ENCODE measurements at regions not wholly inside any gene's neighbourhood (a gene's known extent, or its start where the extent isn't known, plus 50 kb on each side); places are given as distances from the start of the nearest gene placed in this dataset.

GRCh38 chr13:69524459-69525150 is 583.0 kb upstream of the ATXN8OS start (continued):
- TF ChIP-seq ATF3 (IDR thresholded peaks at IDR 0.05) (no peak), SP1 (IDR thresholded peaks at IDR 0.05) (no peak), JUND (IDR thresholded peaks at IDR 0.05) (no peak), HNF4A (conservative IDR thresholded peaks at IDR 0.05) (no peak), RAD21 (IDR thresholded peaks at IDR 0.05) (peak; percentile 52 to 53)

GRCh38 chr13:69496981-69497380 is 610.6 kb upstream of the ATXN8OS start:
- Histone ChIP-seq H3K27ac (ENCODE audit: low read depth in 1 of 2, low read length in 2 of 2) (no peak overlapping the region), H3K4me3 (ENCODE audit: low read depth in 1 of 3, low read length in 3 of 3) (no peak overlapping the region), H3K27me3 (ENCODE audit: control insufficient read depth in 4 of 4, insufficient read depth in 4 of 4, low read length in 3 of 4) (no peaks in the 10 kb centered on the region), H3K4me1 (ENCODE audit: control insufficient read depth in 4 of 4, insufficient read depth in 4 of 4, low read length in 3 of 4) (no peaks in the 10 kb centered on the region), H3K9me3 (ENCODE audit: control insufficient read depth in 4 of 4, low read length in 3 of 4) (no peaks in the 10 kb centered on the region), H3K36me3 (ENCODE audit: control insufficient read depth in 4 of 4, insufficient read depth in 3 of 4, low read depth in 1 of 4, low read length in 3 of 4) (no peaks in the 10 kb centered on the region), H3K9ac (ENCODE audit: low read depth in 1 of 2, low read length in 2 of 2) (no peak overlapping the region)
- WGBS = 89% methylated on average over 2 of the region's 2 CpGs
- DNase-seq (ENCODE audit: low spot score) = no peak
- TF ChIP-seq TAF1 (conservative IDR thresholded peaks at IDR 0.05) (no peak), RAD21 (IDR thresholded peaks at IDR 0.05) (no peak), EGR1 (IDR thresholded peaks at IDR 0.05; ENCODE audit: low read depth in 2 of 2) (no peak), GABPA (IDR thresholded peaks at IDR 0.05 in 1 of 2, conservative IDR thresholded peaks at IDR 0.05 in 1 of 2) (no peak), CTCF (IDR thresholded peaks at IDR 0.05; ENCODE audit: low read depth, low read length, missing input control) (no peak), ZBTB33 (IDR thresholded peaks at IDR 0.05) (no peak), HNF4G (IDR thresholded peaks at IDR 0.05) (no peak), JUND (IDR thresholded peaks at IDR 0.05) (no peak), FOXA1 (IDR thresholded peaks at IDR 0.05) (no peak), NR2F2 (IDR thresholded peaks at IDR 0.05) (no peak), SP1 (IDR thresholded peaks at IDR 0.05) (no peak), ATF3 (IDR thresholded peaks at IDR 0.05) (no peak), HNF4A (conservative IDR thresholded peaks at IDR 0.05) (no peak)

- no peak overlapping the region for H3K9ac ChIP-seq (ENCODE audit: low read depth in 1 of 2, low read length in 2 of 2)
- H3K27me3 ChIP-seq (ENCODE audit: control insufficient read depth in 4 of 4, insufficient read depth in 4 of 4, low read length in 3 of 4) = no peaks in the 10 kb centered on the region
- 62% methylated on average over 2 of the region's 2 CpGs for WGBS
- no peaks in the 10 kb centered on the region for H3K36me3 ChIP-seq (ENCODE audit: control insufficient read depth in 4 of 4, insufficient read depth in 3 of 4, low read depth in 1 of 4, low read length in 3 of 4)
- H3K27ac ChIP-seq (ENCODE audit: low read depth in 1 of 2, low read length in 2 of 2) = no peak overlapping the region
- DNase-seq (ENCODE audit: low spot score) = no peak
- no peaks in the 10 kb centered on the region for H3K9me3 ChIP-seq (ENCODE audit: control insufficient read depth in 4 of 4, low read length in 3 of 4)
- H3K4me1 ChIP-seq (ENCODE audit: control insufficient read depth in 4 of 4, insufficient read depth in 4 of 4, low read length in 3 of 4) = no peaks in the 10 kb centered on the region
- TF ChIP-seq SP1 (IDR thresholded peaks at IDR 0.05) (no peak), MAX (IDR thresholded peaks at IDR 0.05) (no peak)
- no peak overlapping the region for H3K4me3 ChIP-seq (ENCODE audit: low read depth in 1 of 3, low read length in 3 of 3)
These were observed 612.5 kb upstream of the ATXN8OS start for GRCh38 chr13:69495096-69495495.
